Fibroblast of lung (primary cell): ENCODE measurements at regions not wholly inside any gene's neighbourhood (a gene's known extent, or its start where the extent isn't known, plus 50 kb on each side); places are given as distances from the start of the nearest gene placed in this dataset.

ENCODE experiments used
- DNase-seq, 2 donors: peaks; one replicate each; pipeline versions ENCODE4 v3.0.0 to v3.0.0-alpha.2; 2010; ENCODE audit warnings: low read depth in 2 of 2
- H2AFZ ChIP-seq: 2 replicates; pipeline ENCODE4 v1.5.1; 2012; ENCODE audit warnings: low read length, control low read depth, inconsistent platforms
- H3K27ac ChIP-seq: 2 replicates; pipeline ENCODE4 v1.5.1; 2011; ENCODE audit warnings: low read length, control low read depth; ENCODE audit not compliant: insufficient read depth
- H3K27me3 ChIP-seq: 2 replicates; pipeline ENCODE4 v1.5.1; 2011; ENCODE audit warnings: mild to moderate bottlenecking, low read length; ENCODE audit not compliant: control insufficient read depth, insufficient read depth
- H3K36me3 ChIP-seq: 2 replicates; pipeline ENCODE4 v1.5.1; 2011; ENCODE audit warnings: low read length; ENCODE audit not compliant: control insufficient read depth, insufficient read depth
- H3K4me1 ChIP-seq: 2 replicates; pipeline ENCODE4 v1.5.1; 2011; ENCODE audit warnings: low read length; ENCODE audit not compliant: control insufficient read depth, insufficient read depth; ENCODE audit errors: extremely low read depth
- H3K4me2 ChIP-seq: 2 replicates; pipeline ENCODE4 v1.5.1; 2011; ENCODE audit warnings: low read length, control low read depth; ENCODE audit not compliant: insufficient read depth; ENCODE audit errors: extremely low read depth
- H3K4me3 ChIP-seq, 4 experiments: fragments of 200-600 bp in 1 of 4; sonication (generic) in 1 of 4; replicated peaks in 1 of 4; 2 replicates each; pipeline ENCODE4 v1.5.1; 2011 to 2016; ENCODE audit warnings: low read length in 4 of 4, low read depth in 3 of 4, mild to moderate bottlenecking in 3 of 4, control low read depth in 2 of 4, inconsistent platforms in 1 of 4, mixed read lengths in 1 of 4; ENCODE audit not compliant: insufficient read depth in 1 of 4; ENCODE audit errors: control extremely low read depth in 1 of 4
- H3K79me2 ChIP-seq: 2 replicates; pipeline ENCODE4 v1.5.1; 2012; ENCODE audit warnings: mild to moderate bottlenecking, low read length, inconsistent platforms; ENCODE audit not compliant: control insufficient read depth, insufficient read depth
- H3K9ac ChIP-seq: 2 replicates; pipeline ENCODE4 v1.5.1; 2011; ENCODE audit warnings: mild to moderate bottlenecking, low read length, control low read depth; ENCODE audit not compliant: insufficient read depth
- H3K9me3 ChIP-seq: 2 replicates; pipeline ENCODE4 v1.5.1; 2012; ENCODE audit warnings: low read depth, low read length; ENCODE audit not compliant: control insufficient read depth, insufficient read depth
- H4K20me1 ChIP-seq: 2 replicates; pipeline ENCODE4 v1.5.1; 2011; ENCODE audit warnings: low read length; ENCODE audit not compliant: control insufficient read depth, insufficient read depth; ENCODE audit errors: extremely low read depth
- CTCF ChIP-seq, 2 donors: IDR thresholded peaks in 1 of 2; conservative IDR thresholded peaks in 1 of 2; 1 replicate in 1 of 2; 2 replicates in 1 of 2; pipeline ENCODE4 v1.5.1; 2011 to 2012; ENCODE audit warnings: low read length in 2 of 2, control low read depth in 1 of 2, inconsistent platforms in 1 of 2, low read depth in 1 of 2, mild to moderate bottlenecking in 1 of 2
- EZH2 ChIP-seq: IDR thresholded peaks from 2 replicates; pipeline ENCODE4 v1.5.1; 2012; ENCODE audit warnings: low read length, control low read depth, mild to moderate bottlenecking; ENCODE audit errors: missing control alignments

- Histone ChIP-seq H3K79me2 (no peaks in the 10 kb centered on the region), H3K4me3 (no peak overlapping the region), H3K4me2 (no peak overlapping the region), H3K9ac (no peak overlapping the region), H3K9me3 (no peaks in the 10 kb centered on the region), H2AFZ (no peak overlapping the region), H3K4me1 (no peaks in the 10 kb centered on the region), H3K36me3 (no peaks in the 10 kb centered on the region), H3K27ac (no peak overlapping the region), H4K20me1 (no peaks in the 10 kb centered on the region), H3K27me3 (no peaks in the 10 kb centered on the region)
- no peak for TF ChIP-seq EZH2
- TF ChIP-seq CTCF (conservative IDR thresholded peaks at IDR 0.05 in 1 of 2, IDR thresholded peaks at IDR 0.05 in 1 of 2; ENCODE audit: low read depth in 1 of 2, low read length in 2 of 2), result no peak
- DNase-seq, result no peak
Observed at GRCh38 chrY:19577250-19577649, 167.3 kb downstream of the KDM5D start.

- no peaks in the 10 kb centered on the region for H3K79me2 ChIP-seq
- H3K36me3 ChIP-seq, result no peaks in the 10 kb centered on the region
- DNase-seq, result no peak
- no peaks in the 10 kb centered on the region for H3K9me3 ChIP-seq
- no peak overlapping the region for H3K4me2 ChIP-seq
- H3K27me3 ChIP-seq, result no peaks in the 10 kb centered on the region
- H4K20me1 ChIP-seq, result no peaks in the 10 kb centered on the region
- H2AFZ ChIP-seq, result no peak overlapping the region
- no peaks in the 10 kb centered on the region for H3K4me1 ChIP-seq
- H3K4me3 ChIP-seq, result no peak overlapping the region
- TF ChIP-seq EZH2 (no peak), CTCF (conservative IDR thresholded peaks at IDR 0.05 in 1 of 2, IDR thresholded peaks at IDR 0.05 in 1 of 2; ENCODE audit: low read depth in 1 of 2, low read length in 2 of 2) (no peak)
- H3K27ac ChIP-seq, result no peak overlapping the region
- no peak overlapping the region for H3K9ac ChIP-seq
Observed at GRCh38 chrY:19574939-19575338, 169.6 kb downstream of the KDM5D start.

GRCh38 chrY:19573646-19574045 lies 170.9 kb downstream of the KDM5D start:
- Histone ChIP-seq H3K4me2 (no peak overlapping the region), H3K4me3 (no peak overlapping the region), H2AFZ (no peak overlapping the region), H3K36me3 (no peaks in the 10 kb centered on the region), H3K79me2 (no peaks in the 10 kb centered on the region), H4K20me1 (no peaks in the 10 kb centered on the region), H3K27me3 (no peaks in the 10 kb centered on the region), H3K9me3 (no peaks in the 10 kb centered on the region), H3K4me1 (no peaks in the 10 kb centered on the region), H3K9ac (no peak overlapping the region), H3K27ac (no peak overlapping the region)
- DNase-seq, result no peak
- TF ChIP-seq CTCF (conservative IDR thresholded peaks at IDR 0.05 in 1 of 2, IDR thresholded peaks at IDR 0.05 in 1 of 2; ENCODE audit: low read depth in 1 of 2, low read length in 2 of 2) (no peak), EZH2 (no peak)
